ENCODE measurements at regions not wholly inside any gene's neighbourhood (a gene's known extent, or its start where the extent isn't known, plus 50 kb on each side); places are given as distances from the start of the nearest gene placed in this dataset.
"Not testable (repeated sequence)": the region's sequence is repeated elsewhere in the genome, so short reads cannot be mapped to it uniquely, and the experiment has no call there.

- TF ChIP-seq CTCF, POLR2AphosphoS5 (IDR thresholded peaks at IDR 0.05): not testable (repeated sequence)
These were observed 366.3 kb downstream of the RRAGC start for GRCh38 chr1:38493306-38493705.
